HUES6 (cell line): ENCODE measurements at regions not wholly inside any gene's neighbourhood (a gene's known extent, or its start where the extent isn't known, plus 50 kb on each side); places are given as distances from the start of the nearest gene placed in this dataset.

Source experiments
- H3K27ac ChIP-seq: 2 replicates; pipeline ENCODE4 v1.7.0; 2013; ENCODE audit warnings: low read depth, mild to moderate bottlenecking, low read length, inconsistent platforms
- H3K27me3 ChIP-seq: 2 replicates; pipeline ENCODE4 v1.6.1; 2013; ENCODE audit warnings: low read length; ENCODE audit not compliant: control insufficient read depth, insufficient read depth
- H3K36me3 ChIP-seq: 2 replicates; pipeline ENCODE4 v1.6.1; 2013; ENCODE audit warnings: low read length; ENCODE audit not compliant: control insufficient read depth, insufficient read depth
- H3K4me1 ChIP-seq: 2 replicates; pipeline ENCODE4 v1.6.1; 2013; ENCODE audit warnings: low read length; ENCODE audit not compliant: control insufficient read depth, insufficient read depth
- H3K4me3 ChIP-seq: 2 replicates; pipeline ENCODE4 v1.5.1; 2013; ENCODE audit warnings: low read depth, low read length
- H3K9ac ChIP-seq: one replicate; pipeline ENCODE4 v1.6.1; 2013; ENCODE audit warnings: mild to moderate bottlenecking, low read length
- H3K9me3 ChIP-seq: 2 replicates; pipeline ENCODE4 v1.6.1; 2013; ENCODE audit warnings: low read depth, low read length; ENCODE audit not compliant: control insufficient read depth, insufficient read depth

- Histone ChIP-seq H3K36me3 (no peaks in the 10 kb centered on the region), H3K9me3 (no peaks in the 10 kb centered on the region), H3K9ac (peak overlapping the region; percentile 71), H3K4me1 (peaks cover 73% of the 10 kb centered on the region), H3K27ac (no peak overlapping the region; the same call in 1 of the 2 replicates), H3K4me3 (no peak overlapping the region), H3K27me3 (peaks cover 35% of the 10 kb centered on the region; the same call in 1 of the 2 replicates)
Observed at GRCh38 chr9:129486756-129487657, 133.9 kb downstream of the C9orf50 start.

- no peaks in the 10 kb centered on the region for H3K36me3 ChIP-seq
- peaks cover 42% of the 10 kb centered on the region; the same call in 1 of the 2 replicates for H3K27me3 ChIP-seq
- no peak overlapping the region for H3K4me3 ChIP-seq
- H3K9ac ChIP-seq = no peak overlapping the region
- peaks cover 79% of the 10 kb centered on the region for H3K4me1 ChIP-seq
- H3K27ac ChIP-seq = no peak overlapping the region
- no peaks in the 10 kb centered on the region for H3K9me3 ChIP-seq
Observed at GRCh38 chr9:129485145-129485774, 135.6 kb downstream of the C9orf50 start.

GRCh38 chr9:129484352-129485000, 136.4 kb downstream of the C9orf50 start:
- no peak overlapping the region for H3K4me3 ChIP-seq
- H3K27ac ChIP-seq = no peak overlapping the region
- H3K27me3 ChIP-seq = peaks cover 34% of the 10 kb centered on the region; the same call in 1 of the 2 replicates

GRCh38 chr9:129483415-129484351, 137.2 kb downstream of the C9orf50 start:
- Histone ChIP-seq H3K4me1 (peaks cover 74% of the 10 kb centered on the region), H3K36me3 (no peaks in the 10 kb centered on the region), H3K9me3 (no peaks in the 10 kb centered on the region), H3K27me3 (peaks cover 33% of the 10 kb centered on the region; the same call in 1 of the 2 replicates), H3K9ac (peak overlapping the region; percentile 78), H3K4me3 (peak overlapping the region; percentile 54), H3K27ac (peak overlapping the region; percentile 81; the same call in 1 of the 2 replicates)

More at GRCh38 chr9:129484352-129485000, 136.4 kb downstream of the C9orf50 start:
- Histone ChIP-seq H3K36me3 (no peaks in the 10 kb centered on the region), H3K4me1 (peaks cover 77% of the 10 kb centered on the region), H3K9ac (no peak overlapping the region), H3K9me3 (no peaks in the 10 kb centered on the region)

GRCh38 chr9:129482521-129483414, 138.1 kb downstream of the C9orf50 start:
- H3K27ac ChIP-seq = peak overlapping the region; percentile 84; the same call in 1 of the 2 replicates
- peaks cover 70% of the 10 kb centered on the region for H3K4me1 ChIP-seq
- peak overlapping the region; percentile 54 for H3K4me3 ChIP-seq
- peak overlapping the region; percentile 78 for H3K9ac ChIP-seq
- no peaks in the 10 kb centered on the region for H3K9me3 ChIP-seq
- no peaks in the 10 kb centered on the region for H3K36me3 ChIP-seq
- H3K27me3 ChIP-seq = peaks cover 30% of the 10 kb centered on the region; the same call in 1 of the 2 replicates

GRCh38 chr9:129481810-129482511, 138.9 kb downstream of the C9orf50 start:
- peak overlapping the region; percentile 52 for H3K4me3 ChIP-seq
- H3K36me3 ChIP-seq = no peaks in the 10 kb centered on the region
- peaks cover 27% of the 10 kb centered on the region; the same call in 1 of the 2 replicates for H3K27me3 ChIP-seq
- H3K27ac ChIP-seq = peak overlapping the region; percentile 84; the same call in 1 of the 2 replicates
- H3K9me3 ChIP-seq = no peaks in the 10 kb centered on the region
- H3K4me1 ChIP-seq = peaks cover 62% of the 10 kb centered on the region
- peak overlapping the region; percentile 69 for H3K9ac ChIP-seq

GRCh38 chr9:129481424-129481809, 139.5 kb downstream of the C9orf50 start:
- peaks cover 57% of the 10 kb centered on the region for H3K4me1 ChIP-seq
- no peaks in the 10 kb centered on the region for H3K9me3 ChIP-seq
- H3K9ac ChIP-seq = peak overlapping the region; percentile 69
- no peak overlapping the region for H3K4me3 ChIP-seq
- no peak overlapping the region; the same call in 1 of the 2 replicates for H3K27ac ChIP-seq
- no peaks in the 10 kb centered on the region for H3K36me3 ChIP-seq
- H3K27me3 ChIP-seq = peaks cover 27% of the 10 kb centered on the region; the same call in 1 of the 2 replicates

- peaks cover 27% of the 10 kb centered on the region; the same call in 1 of the 2 replicates for H3K27me3 ChIP-seq
- H3K36me3 ChIP-seq = no peaks in the 10 kb centered on the region
- peaks cover 50% of the 10 kb centered on the region for H3K4me1 ChIP-seq
- H3K27ac ChIP-seq = no peak overlapping the region
- H3K4me3 ChIP-seq = no peak overlapping the region
- H3K9me3 ChIP-seq = no peaks in the 10 kb centered on the region
- no peak overlapping the region for H3K9ac ChIP-seq
Observed at GRCh38 chr9:129480745-129481144, 140.2 kb downstream of the C9orf50 start.

GRCh38 chr9:129480227-129480626, 140.7 kb downstream of the C9orf50 start:
- H3K27me3 ChIP-seq = peaks cover 27% of the 10 kb centered on the region; the same call in 1 of the 2 replicates
- H3K27ac ChIP-seq = no peak overlapping the region
- H3K4me1 ChIP-seq = peaks cover 46% of the 10 kb centered on the region
- H3K9me3 ChIP-seq = peaks cover 2% of the 10 kb centered on the region; the same call in 1 of the 2 replicates
- no peaks in the 10 kb centered on the region for H3K36me3 ChIP-seq
- H3K4me3 ChIP-seq = no peak overlapping the region
- no peak overlapping the region for H3K9ac ChIP-seq
